ENCODE measurements at regions not wholly inside any gene's neighbourhood (a gene's known extent, or its start where the extent isn't known, plus 50 kb on each side); places are given as distances from the start of the nearest gene placed in this dataset.
"Not testable (repeated sequence)": the region's sequence is repeated elsewhere in the genome, so short reads cannot be mapped to it uniquely, and the experiment has no call there.

DNA sequence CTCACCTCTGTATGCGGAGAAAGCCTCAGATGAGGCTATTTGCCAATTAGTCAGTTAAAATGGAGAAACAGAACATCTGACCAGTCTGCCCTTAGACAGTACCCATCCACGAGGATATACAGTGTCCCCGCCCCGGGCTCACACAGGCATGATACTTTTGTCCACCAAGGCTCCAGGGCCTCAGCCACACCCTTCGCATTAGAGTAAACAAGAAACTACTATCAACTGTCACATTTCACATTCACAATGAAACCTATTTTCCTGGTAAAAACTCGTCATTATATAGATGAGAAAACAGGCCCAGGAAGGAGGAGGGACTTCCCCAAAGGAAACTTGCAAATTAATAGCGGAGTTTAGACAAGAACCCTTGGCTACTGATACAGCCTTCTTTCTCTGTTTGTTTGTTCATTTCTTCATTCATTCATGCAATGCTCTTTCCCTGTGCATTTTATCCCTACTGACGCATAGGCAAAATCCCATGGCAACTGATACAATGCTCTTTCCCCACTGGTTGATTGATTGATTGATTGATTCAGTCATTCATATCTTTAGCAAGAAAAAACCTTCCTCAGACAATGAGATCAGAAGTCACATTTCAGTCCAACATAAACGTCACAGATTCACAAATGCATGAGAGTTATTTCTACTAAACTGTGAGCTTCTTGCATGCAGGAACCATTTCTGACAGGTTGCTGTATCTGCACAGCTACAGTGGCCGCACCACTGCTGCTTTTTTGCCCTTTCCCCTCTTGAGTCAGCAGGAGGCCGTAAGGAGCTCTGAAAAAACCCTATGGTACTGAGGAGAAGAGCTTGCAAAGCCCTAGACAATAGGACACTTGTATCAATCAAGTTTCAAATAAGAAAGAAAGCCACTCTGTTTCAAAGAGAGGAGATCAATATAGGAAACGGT lies 777.1 kb downstream of the RNF144A start:
- no peaks in the 10 kb centered on the region for H3K36me3 ChIP-seq (ENCODE audit: insufficient read depth, low read length)
- no peak overlapping the region for H2AFZ ChIP-seq (ENCODE audit: low read length)
- H3K9me3 ChIP-seq (ENCODE audit: low read length), result no peaks in the 10 kb centered on the region
- no peak overlapping the region for H3K4me2 ChIP-seq (ENCODE audit: low read depth, low read length, poor library complexity, severe bottlenecking)
- no peaks in the 10 kb centered on the region for H3K9me2 ChIP-seq (replicated peaks; ENCODE audit: insufficient read depth, low read length)
- no peaks in the 10 kb centered on the region for H3K27me3 ChIP-seq (ENCODE audit: low read length)
- no peak overlapping the region for H3K4me3 ChIP-seq (ENCODE audit: low read length)
- no peaks in the 10 kb centered on the region for H4K20me1 ChIP-seq (ENCODE audit: insufficient read depth, low read depth, low read length)
- H3K79me2 ChIP-seq (ENCODE audit: low read length), result no peaks in the 10 kb centered on the region
- H3K27ac ChIP-seq (ENCODE audit: low read length), result no peak overlapping the region
- H3K9ac ChIP-seq (ENCODE audit: low read length), result no peak overlapping the region
- DNase-seq, result no peak
- peaks cover 9% of the 10 kb centered on the region for H3K4me1 ChIP-seq (ENCODE audit: low read length)

DNA sequence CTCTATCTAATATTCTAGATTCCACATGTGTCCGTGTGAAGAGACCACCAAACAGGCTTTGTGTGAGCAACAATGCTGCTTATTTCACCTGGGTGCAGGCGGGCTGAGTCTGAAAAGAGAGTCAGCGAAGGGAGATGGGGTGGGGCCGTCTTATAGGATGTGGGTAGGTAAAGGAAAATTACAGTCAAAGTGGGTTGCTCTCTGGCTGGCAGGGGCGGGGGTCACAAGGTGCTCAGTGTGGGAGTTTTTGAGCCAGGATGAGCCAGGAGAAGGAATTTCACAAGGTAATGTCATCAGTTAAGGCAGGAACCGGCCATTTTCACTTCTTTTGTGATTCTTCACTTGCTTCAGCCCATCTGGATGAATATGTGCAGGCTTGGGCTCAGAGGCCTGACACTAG lies 779.3 kb downstream of the RNF144A start:
- H3K4me2 ChIP-seq (ENCODE audit: low read depth, low read length, poor library complexity, severe bottlenecking); H3K9ac ChIP-seq (ENCODE audit: low read length); H3K27me3 ChIP-seq (ENCODE audit: low read length); DNase-seq; H3K27ac ChIP-seq (ENCODE audit: low read length); H2AFZ ChIP-seq (ENCODE audit: low read length); H3K4me3 ChIP-seq (ENCODE audit: low read length); H3K9me3 ChIP-seq (ENCODE audit: low read length); H3K36me3 ChIP-seq (ENCODE audit: insufficient read depth, low read length); H3K9me2 ChIP-seq (replicated peaks; ENCODE audit: insufficient read depth, low read length); H4K20me1 ChIP-seq (ENCODE audit: insufficient read depth, low read depth, low read length); H3K79me2 ChIP-seq (ENCODE audit: low read length); H3K4me1 ChIP-seq (ENCODE audit: low read length): not testable (repeated sequence)

DNA sequence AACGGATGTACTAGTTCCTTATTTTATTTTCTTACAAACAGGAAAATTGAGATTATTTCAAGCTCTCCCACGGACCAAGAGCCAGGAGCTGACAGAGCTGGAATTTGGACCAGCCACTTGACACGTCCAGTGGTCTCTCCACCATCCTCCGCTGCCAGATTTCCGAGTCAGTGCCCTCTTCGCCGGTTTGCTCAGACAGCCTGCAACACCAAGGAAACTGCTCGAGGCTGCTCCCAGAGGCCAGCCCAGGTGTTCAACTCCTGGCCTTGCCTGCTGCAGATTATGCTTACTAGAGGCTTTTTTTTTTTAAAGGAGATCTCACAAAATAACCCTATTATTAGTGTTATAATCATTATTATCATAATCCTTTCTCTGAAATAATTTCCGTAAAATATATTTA lies 779.8 kb downstream of the RNF144A start:
- Histone ChIP-seq H2AFZ (ENCODE audit: low read length) (no peak overlapping the region), H3K9me2 (replicated peaks; ENCODE audit: insufficient read depth, low read length) (no peaks in the 10 kb centered on the region)

DNA sequence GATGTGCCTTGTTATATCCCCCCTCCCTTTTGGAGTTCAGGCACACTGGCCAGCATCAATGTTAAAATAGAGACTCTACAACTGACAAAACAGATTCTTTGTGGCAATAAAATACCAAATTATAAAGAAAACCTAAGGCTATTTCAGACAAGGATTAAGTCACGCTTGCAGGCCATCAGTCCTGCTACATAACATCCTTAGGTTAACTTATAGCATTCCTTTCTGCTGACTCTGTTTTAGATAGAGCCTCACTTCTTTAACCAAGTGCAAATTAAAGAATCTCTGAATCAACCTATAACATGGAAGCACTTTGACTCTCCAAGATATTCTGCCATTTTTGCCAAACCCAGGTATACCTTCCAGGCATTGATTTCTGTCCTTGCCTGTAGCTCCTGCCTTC lies 784.6 kb downstream of the RNF144A start:
- Histone ChIP-seq H4K20me1 (ENCODE audit: insufficient read depth, low read depth, low read length) (no peaks in the 10 kb centered on the region), H2AFZ (ENCODE audit: low read length) (no peak overlapping the region), H3K9me2 (replicated peaks; ENCODE audit: insufficient read depth, low read length) (no peaks in the 10 kb centered on the region)

More for the DNA sequence above, 779.8 kb downstream of the RNF144A start:
- Histone ChIP-seq H3K9me3 (ENCODE audit: low read length) (no peaks in the 10 kb centered on the region), H3K27me3 (ENCODE audit: low read length) (no peaks in the 10 kb centered on the region), H3K4me1 (ENCODE audit: low read length) (peaks cover 9% of the 10 kb centered on the region), H3K79me2 (ENCODE audit: low read length) (no peaks in the 10 kb centered on the region), H3K36me3 (ENCODE audit: insufficient read depth, low read length) (no peaks in the 10 kb centered on the region), H3K4me2 (ENCODE audit: low read depth, low read length, poor library complexity, severe bottlenecking) (no peak overlapping the region), H4K20me1 (ENCODE audit: insufficient read depth, low read depth, low read length) (no peaks in the 10 kb centered on the region), H3K9ac (ENCODE audit: low read length) (no peak overlapping the region), H3K4me3 (ENCODE audit: low read length) (no peak overlapping the region), H3K27ac (ENCODE audit: low read length) (no peak overlapping the region)
- DNase-seq, result peak; percentile 52

DNA sequence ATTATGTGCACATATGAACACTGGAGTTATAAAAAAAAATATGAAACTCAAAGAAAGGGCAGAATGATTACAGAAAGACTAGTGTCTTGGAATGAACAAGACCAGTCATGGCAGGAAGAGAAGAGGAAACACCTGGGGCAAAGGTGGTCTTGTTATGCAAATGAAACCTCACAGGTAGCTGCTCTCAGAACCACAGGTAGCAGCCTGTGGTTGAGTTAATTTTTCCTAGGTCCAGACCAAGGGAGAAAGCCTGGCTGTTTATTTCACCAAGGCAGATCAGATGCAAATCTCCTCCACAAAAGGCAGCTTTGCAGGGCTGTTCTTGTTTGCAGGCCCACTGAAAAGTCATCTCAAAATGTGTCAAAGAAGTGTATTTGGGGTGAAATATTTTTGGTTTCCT lies 785.8 kb downstream of the RNF144A start:
- H3K4me2 ChIP-seq (ENCODE audit: low read depth, low read length, poor library complexity, severe bottlenecking), result no peak overlapping the region
- no peaks in the 10 kb centered on the region for H4K20me1 ChIP-seq (ENCODE audit: insufficient read depth, low read depth, low read length)
- no peaks in the 10 kb centered on the region for H3K27me3 ChIP-seq (ENCODE audit: low read length)
- H3K9me3 ChIP-seq (ENCODE audit: low read length), result no peaks in the 10 kb centered on the region
- no peaks in the 10 kb centered on the region for H3K36me3 ChIP-seq (ENCODE audit: insufficient read depth, low read length)
- H3K79me2 ChIP-seq (ENCODE audit: low read length), result no peaks in the 10 kb centered on the region
- no peak for DNase-seq
- H3K4me1 ChIP-seq (ENCODE audit: low read length), result peaks cover 16% of the 10 kb centered on the region
- no peak overlapping the region for H2AFZ ChIP-seq (ENCODE audit: low read length)
- H3K4me3 ChIP-seq (ENCODE audit: low read length), result no peak overlapping the region
- no peaks in the 10 kb centered on the region for H3K9me2 ChIP-seq (replicated peaks; ENCODE audit: insufficient read depth, low read length)
- H3K27ac ChIP-seq (ENCODE audit: low read length), result no peak overlapping the region
- no peak overlapping the region for H3K9ac ChIP-seq (ENCODE audit: low read length)

More for the DNA sequence above, 784.6 kb downstream of the RNF144A start:
- no peak overlapping the region for H3K27ac ChIP-seq (ENCODE audit: low read length)
- H3K27me3 ChIP-seq (ENCODE audit: low read length), result no peaks in the 10 kb centered on the region
- H3K4me1 ChIP-seq (ENCODE audit: low read length), result peaks cover 16% of the 10 kb centered on the region
- H3K4me2 ChIP-seq (ENCODE audit: low read depth, low read length, poor library complexity, severe bottlenecking), result no peak overlapping the region
- H3K4me3 ChIP-seq (ENCODE audit: low read length), result no peak overlapping the region
- no peak overlapping the region for H3K9ac ChIP-seq (ENCODE audit: low read length)
- no peaks in the 10 kb centered on the region for H3K79me2 ChIP-seq (ENCODE audit: low read length)
- no peaks in the 10 kb centered on the region for H3K9me3 ChIP-seq (ENCODE audit: low read length)
- DNase-seq, result no peak
- H3K36me3 ChIP-seq (ENCODE audit: insufficient read depth, low read length), result no peaks in the 10 kb centered on the region

DNA sequence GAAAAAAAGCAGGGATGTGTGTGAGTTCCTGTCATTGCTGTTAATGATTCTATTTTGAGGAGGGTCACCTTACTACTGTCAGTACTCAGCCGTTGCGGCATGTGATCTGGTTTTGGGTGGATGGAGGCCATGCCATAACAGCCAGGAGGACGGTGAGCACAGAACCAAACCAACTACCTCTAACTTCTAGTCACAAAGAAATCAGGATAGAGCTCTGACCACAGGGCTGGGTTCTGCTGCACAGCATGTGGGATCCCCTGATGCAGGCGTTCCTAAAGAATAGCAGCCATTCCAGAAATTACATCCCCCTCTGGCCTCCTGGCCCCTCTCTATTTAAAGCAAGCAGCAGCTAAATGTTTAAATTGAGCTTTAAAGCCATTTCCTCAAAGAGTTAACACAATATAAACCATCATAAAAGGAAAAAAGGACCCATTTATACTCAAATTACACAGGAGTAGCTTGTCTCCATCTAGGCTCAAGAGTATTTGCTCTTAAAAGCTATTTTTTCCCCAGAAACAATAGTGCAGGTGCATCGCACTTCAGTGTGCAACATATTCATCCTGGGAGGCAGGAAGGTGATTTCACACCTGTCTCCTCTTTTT lies 786.4 kb downstream of the RNF144A start:
- Histone ChIP-seq H3K4me3 (ENCODE audit: low read length) (no peak overlapping the region), H3K9ac (ENCODE audit: low read length) (no peak overlapping the region), H3K27me3 (ENCODE audit: low read length) (no peaks in the 10 kb centered on the region), H3K4me2 (ENCODE audit: low read depth, low read length, poor library complexity, severe bottlenecking) (peak overlapping the region; percentile 5), H3K4me1 (ENCODE audit: low read length) (peaks cover 16% of the 10 kb centered on the region), H3K27ac (ENCODE audit: low read length) (no peak overlapping the region), H3K9me2 (replicated peaks; ENCODE audit: insufficient read depth, low read length) (no peaks in the 10 kb centered on the region), H3K79me2 (ENCODE audit: low read length) (no peaks in the 10 kb centered on the region), H3K9me3 (ENCODE audit: low read length) (no peaks in the 10 kb centered on the region), H3K36me3 (ENCODE audit: insufficient read depth, low read length) (no peaks in the 10 kb centered on the region), H4K20me1 (ENCODE audit: insufficient read depth, low read depth, low read length) (no peaks in the 10 kb centered on the region), H2AFZ (ENCODE audit: low read length) (no peak overlapping the region)
- DNase-seq, result no peak

DNA sequence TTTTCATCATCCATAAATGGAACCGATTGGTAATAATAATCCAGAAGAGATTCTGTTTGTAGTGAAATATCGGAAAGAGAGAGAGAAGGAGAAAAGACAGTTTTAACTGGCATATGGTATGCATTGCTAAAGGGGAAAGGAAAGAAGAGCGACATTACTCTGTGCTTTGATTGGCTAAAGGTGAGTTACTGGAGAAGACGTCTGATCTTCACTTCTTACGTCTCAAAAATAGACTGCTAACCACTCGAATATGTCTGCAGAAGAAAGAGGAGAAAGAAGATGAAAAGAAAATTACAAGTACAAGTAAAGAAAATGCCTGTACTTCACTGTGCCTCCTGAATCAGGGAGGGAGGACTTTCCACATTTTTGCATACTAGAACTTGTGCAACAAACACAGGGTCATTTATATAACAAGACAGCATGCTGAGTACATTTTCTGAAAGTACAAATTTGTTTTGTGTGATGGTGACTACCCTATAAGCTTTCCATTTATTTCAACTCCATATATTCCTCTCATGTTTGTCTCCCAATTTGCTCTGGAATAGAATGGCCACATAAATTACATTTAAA lies 787.2 kb downstream of the RNF144A start:
- no peaks in the 10 kb centered on the region for H4K20me1 ChIP-seq (ENCODE audit: insufficient read depth, low read depth, low read length)
- no peaks in the 10 kb centered on the region for H3K36me3 ChIP-seq (ENCODE audit: insufficient read depth, low read length)
- no peaks in the 10 kb centered on the region for H3K9me3 ChIP-seq (ENCODE audit: low read length)
- no peak overlapping the region for H3K27ac ChIP-seq (ENCODE audit: low read length)
- no peak overlapping the region for H3K9ac ChIP-seq (ENCODE audit: low read length)
- DNase-seq, result no peak
- H3K4me1 ChIP-seq (ENCODE audit: low read length), result peaks cover 16% of the 10 kb centered on the region
- no peaks in the 10 kb centered on the region for H3K9me2 ChIP-seq (replicated peaks; ENCODE audit: insufficient read depth, low read length)
- no peaks in the 10 kb centered on the region for H3K79me2 ChIP-seq (ENCODE audit: low read length)
- no peaks in the 10 kb centered on the region for H3K27me3 ChIP-seq (ENCODE audit: low read length)
- no peak overlapping the region for H2AFZ ChIP-seq (ENCODE audit: low read length)
- H3K4me2 ChIP-seq (ENCODE audit: low read depth, low read length, poor library complexity, severe bottlenecking), result peak overlapping the region; percentile 5
- no peak overlapping the region for H3K4me3 ChIP-seq (ENCODE audit: low read length)

DNA sequence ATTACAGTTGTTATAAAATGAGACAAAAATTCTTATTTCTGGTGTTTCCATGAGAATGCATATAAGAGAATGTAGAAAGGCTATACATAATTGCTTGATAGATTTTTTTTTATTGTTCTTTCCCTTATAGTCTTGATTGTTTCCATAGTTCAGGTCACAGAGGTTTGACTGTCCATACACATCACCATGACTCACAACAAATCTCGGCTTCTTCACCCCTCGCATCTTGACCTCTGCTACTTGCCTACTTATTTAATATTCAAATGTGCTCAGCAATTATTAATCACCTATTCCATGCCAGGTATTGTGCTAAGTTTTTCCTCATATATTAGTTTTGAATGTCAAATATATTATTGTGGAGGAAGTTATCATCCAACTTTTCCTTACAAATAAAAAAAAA lies 789.6 kb downstream of the RNF144A start:
- H3K9me2 ChIP-seq (replicated peaks; ENCODE audit: insufficient read depth, low read length), result no peaks in the 10 kb centered on the region
- H3K36me3 ChIP-seq (ENCODE audit: insufficient read depth, low read length), result no peaks in the 10 kb centered on the region
- no peak overlapping the region for H2AFZ ChIP-seq (ENCODE audit: low read length)
- no peak overlapping the region for H3K4me3 ChIP-seq (ENCODE audit: low read length)
- no peak for DNase-seq
- H4K20me1 ChIP-seq (ENCODE audit: insufficient read depth, low read depth, low read length), result no peaks in the 10 kb centered on the region
- H3K27me3 ChIP-seq (ENCODE audit: low read length), result no peaks in the 10 kb centered on the region
- no peak overlapping the region for H3K27ac ChIP-seq (ENCODE audit: low read length)
- peaks cover 16% of the 10 kb centered on the region for H3K4me1 ChIP-seq (ENCODE audit: low read length)
- no peaks in the 10 kb centered on the region for H3K9me3 ChIP-seq (ENCODE audit: low read length)
- H3K9ac ChIP-seq (ENCODE audit: low read length), result no peak overlapping the region
- H3K79me2 ChIP-seq (ENCODE audit: low read length), result no peaks in the 10 kb centered on the region
- H3K4me2 ChIP-seq (ENCODE audit: low read depth, low read length, poor library complexity, severe bottlenecking), result no peak overlapping the region

Data from Karpas-422 (cell line).